ENCODE measurements at regions not wholly inside any gene's neighbourhood (a gene's known extent, or its start where the extent isn't known, plus 50 kb on each side); places are given as distances from the start of the nearest gene placed in this dataset.

DNA sequence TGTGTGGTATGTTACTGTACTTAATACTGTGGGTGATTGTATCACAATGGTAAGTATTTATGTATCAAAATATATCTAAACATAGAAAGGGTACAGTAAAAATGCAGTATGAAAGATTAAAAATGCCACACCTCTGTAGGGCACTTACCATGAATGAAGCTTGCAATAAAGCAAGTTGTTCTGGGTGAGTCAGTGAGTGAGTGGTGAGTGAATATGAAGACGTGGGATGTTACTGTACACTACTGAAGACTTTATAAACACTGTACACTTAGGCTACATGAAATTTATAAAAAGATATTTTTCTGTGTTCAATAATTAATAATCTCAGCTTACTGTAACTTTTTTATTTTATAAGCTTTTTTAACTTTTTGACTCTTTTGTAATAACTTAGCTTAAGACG lies 1162.4 kb upstream of the NRXN1 start:
- TF ChIP-seq EP300 (IDR thresholded peaks at IDR 0.05) (no peak), POLR2AphosphoS5 (IDR thresholded peaks at IDR 0.05) (no peak), POLR2A (IDR thresholded peaks at IDR 0.05) (no peak)
- TF ChIP-seq, protein P1, sequence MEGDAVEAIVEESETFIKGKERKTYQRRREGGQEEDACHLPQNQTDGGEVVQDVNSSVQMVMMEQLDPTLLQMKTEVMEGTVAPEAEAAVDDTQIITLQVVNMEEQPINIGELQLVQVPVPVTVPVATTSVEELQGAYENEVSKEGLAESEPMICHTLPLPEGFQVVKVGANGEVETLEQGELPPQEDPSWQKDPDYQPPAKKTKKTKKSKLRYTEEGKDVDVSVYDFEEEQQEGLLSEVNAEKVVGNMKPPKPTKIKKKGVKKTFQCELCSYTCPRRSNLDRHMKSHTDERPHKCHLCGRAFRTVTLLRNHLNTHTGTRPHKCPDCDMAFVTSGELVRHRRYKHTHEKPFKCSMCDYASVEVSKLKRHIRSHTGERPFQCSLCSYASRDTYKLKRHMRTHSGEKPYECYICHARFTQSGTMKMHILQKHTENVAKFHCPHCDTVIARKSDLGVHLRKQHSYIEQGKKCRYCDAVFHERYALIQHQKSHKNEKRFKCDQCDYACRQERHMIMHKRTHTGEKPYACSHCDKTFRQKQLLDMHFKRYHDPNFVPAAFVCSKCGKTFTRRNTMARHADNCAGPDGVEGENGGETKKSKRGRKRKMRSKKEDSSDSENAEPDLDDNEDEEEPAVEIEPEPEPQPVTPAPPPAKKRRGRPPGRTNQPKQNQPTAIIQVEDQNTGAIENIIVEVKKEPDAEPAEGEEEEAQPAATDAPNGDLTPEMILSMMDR (IDR thresholded peaks at IDR 0.05) = no peak
